ENCODE measurements at regions not wholly inside any gene's neighbourhood (a gene's known extent, or its start where the extent isn't known, plus 50 kb on each side); places are given as distances from the start of the nearest gene placed in this dataset.

- no peak for DNase-seq (ENCODE audit: low spot score in 2 of 2)
- H3K27me3 ChIP-seq = no peaks in the 10 kb centered on the region
- no peak overlapping the region for H3K27ac ChIP-seq
- no peaks in the 10 kb centered on the region for H3K36me3 ChIP-seq
- H3K9me3 ChIP-seq = peaks cover 0 to 26% (median 0%) of the 10 kb centered on the region in 4 donors
- H3K4me3 ChIP-seq = no peak overlapping the region
- H3K4me1 ChIP-seq = no peaks in the 10 kb centered on the region
- 82 to 92% methylated on average over 4 of the region's 4 CpGs for WGBS, 2 donors
- no peak for TF ChIP-seq CTCF (IDR thresholded peaks at IDR 0.05)
- TF ChIP-seq EP300 (IDR thresholded peaks at IDR 0.05) = no peak
- TF ChIP-seq POLR2A (IDR thresholded peaks at IDR 0.05) = no peak
Measured at GRCh38 chr14:96658611-96659010, 138.6 kb upstream of the VRK1 start.

DNA sequence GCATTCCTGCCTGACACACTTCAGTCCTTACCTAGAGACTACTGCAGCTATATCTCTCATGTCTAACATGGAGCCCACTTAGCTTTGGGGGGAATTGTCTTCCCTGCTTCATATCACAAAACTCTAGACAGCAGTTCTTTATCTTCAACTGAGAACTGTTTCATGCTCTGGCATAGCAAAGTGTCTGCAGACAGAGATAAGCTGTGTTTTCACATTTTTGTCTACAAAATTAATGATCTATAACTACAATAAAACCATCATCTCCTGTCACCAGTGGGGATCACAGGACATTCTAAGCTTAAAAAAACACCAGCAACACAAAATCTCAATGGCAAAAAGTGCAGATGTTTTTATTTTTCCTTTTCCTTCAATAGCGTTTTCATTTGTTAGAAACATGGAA lies 137.1 kb upstream of the VRK1 start:
- Histone ChIP-seq H3K27me3 (no peaks in the 10 kb centered on the region), H3K9me3 (peaks cover 0 to 26% (median 0%) of the 10 kb centered on the region in 4 donors), H3K4me3 (no peak overlapping the region), H3K36me3 (no peaks in the 10 kb centered on the region), H3K27ac (no peak overlapping the region), H3K4me1 (no peaks in the 10 kb centered on the region)
- TF ChIP-seq EP300 (IDR thresholded peaks at IDR 0.05) = no peak
- TF ChIP-seq CTCF (IDR thresholded peaks at IDR 0.05) = no peak
- no peak for TF ChIP-seq POLR2A (IDR thresholded peaks at IDR 0.05)
- no peak for DNase-seq (ENCODE audit: low spot score in 2 of 2)
- 26 to 31% methylated on average over 1 of the region's 1 CpG for WGBS, 2 donors

GRCh38 chr14:96660667-96661066 lies 136.5 kb upstream of the VRK1 start:
- no peak for DNase-seq (ENCODE audit: low spot score in 2 of 2)

DNA sequence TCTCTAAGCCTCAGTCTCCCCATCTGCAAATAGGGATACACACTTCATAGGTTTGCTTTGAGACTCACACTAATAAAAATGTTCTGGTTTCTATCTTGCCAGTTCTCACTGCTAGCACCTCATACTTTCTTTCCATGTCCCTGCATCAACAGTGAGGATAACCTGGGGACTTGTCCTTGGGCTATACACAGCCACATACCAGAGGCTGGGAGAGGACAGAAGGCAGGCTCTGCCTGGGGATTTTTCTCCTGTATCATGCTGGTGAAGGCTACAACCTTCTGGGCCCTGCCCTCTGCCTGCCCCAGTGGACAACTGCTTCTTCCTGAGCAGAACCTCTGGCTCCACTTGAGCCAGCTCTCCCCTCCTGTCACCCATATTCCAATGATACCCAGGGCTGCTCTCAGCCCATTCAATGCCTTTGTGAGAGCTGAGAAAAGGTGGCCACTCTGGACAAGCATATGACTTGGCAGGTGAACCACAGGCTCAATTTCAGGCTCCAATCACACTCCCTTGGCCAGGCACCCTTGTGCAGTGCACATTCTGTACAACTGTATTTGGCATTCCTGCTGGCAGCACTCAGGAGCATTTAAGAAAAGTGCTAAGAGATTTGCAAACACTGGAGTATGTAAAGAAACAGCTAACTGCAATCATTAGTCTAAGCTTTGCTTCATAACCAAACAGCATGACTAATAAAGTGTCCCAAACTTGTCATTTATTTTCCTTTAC lies 135.8 kb upstream of the VRK1 start:
- H3K27ac ChIP-seq = no peak overlapping the region
- no peak overlapping the region for H3K4me3 ChIP-seq
- no peak for DNase-seq (ENCODE audit: low spot score in 2 of 2)
- H3K27me3 ChIP-seq = no peaks in the 10 kb centered on the region
- peaks cover 0 to 17% (median 0%) of the 10 kb centered on the region in 4 donors for H3K9me3 ChIP-seq
- TF ChIP-seq POLR2A (IDR thresholded peaks at IDR 0.05) (no peak), EP300 (IDR thresholded peaks at IDR 0.05) (no peak), CTCF (IDR thresholded peaks at IDR 0.05) (no peak)
- H3K4me1 ChIP-seq = no peaks in the 10 kb centered on the region
- no peaks in the 10 kb centered on the region for H3K36me3 ChIP-seq

More at GRCh38 chr14:96660667-96661066, 136.5 kb upstream of the VRK1 start:
- Histone ChIP-seq H3K36me3 (no peaks in the 10 kb centered on the region), H3K27me3 (no peaks in the 10 kb centered on the region), H3K4me1 (no peaks in the 10 kb centered on the region), H3K27ac (no peak overlapping the region), H3K9me3 (peaks cover 0 to 23% (median 0%) of the 10 kb centered on the region in 4 donors), H3K4me3 (no peak overlapping the region)
- TF ChIP-seq POLR2A (IDR thresholded peaks at IDR 0.05) (no peak), CTCF (IDR thresholded peaks at IDR 0.05) (no peak), EP300 (IDR thresholded peaks at IDR 0.05) (no peak)
- 28 to 41% methylated on average over 4 of the region's 4 CpGs for WGBS, 2 donors

GRCh38 chr14:96662116-96662970 lies 134.8 kb upstream of the VRK1 start:
- 51 to 71% methylated on average over 15 of the region's 15 CpGs for WGBS, 2 donors
- Histone ChIP-seq H3K4me1 (no peaks in the 10 kb centered on the region), H3K4me3 (no peak overlapping the region), H3K27ac (no peak overlapping the region), H3K9me3 (peaks cover 0 to 8% (median 0%) of the 10 kb centered on the region in 4 donors), H3K27me3 (no peaks in the 10 kb centered on the region), H3K36me3 (no peaks in the 10 kb centered on the region)
- no peak for DNase-seq (ENCODE audit: low spot score in 2 of 2)
- TF ChIP-seq POLR2A (IDR thresholded peaks at IDR 0.05) (no peak), EP300 (IDR thresholded peaks at IDR 0.05) (no peak), CTCF (IDR thresholded peaks at IDR 0.05) (no peak)
